ENCODE measurements at regions not wholly inside any gene's neighbourhood (a gene's known extent, or its start where the extent isn't known, plus 50 kb on each side); places are given as distances from the start of the nearest gene placed in this dataset.
"Not testable (repeated sequence)": the region's sequence is repeated elsewhere in the genome, so short reads cannot be mapped to it uniquely, and the experiment has no call there.

DNA sequence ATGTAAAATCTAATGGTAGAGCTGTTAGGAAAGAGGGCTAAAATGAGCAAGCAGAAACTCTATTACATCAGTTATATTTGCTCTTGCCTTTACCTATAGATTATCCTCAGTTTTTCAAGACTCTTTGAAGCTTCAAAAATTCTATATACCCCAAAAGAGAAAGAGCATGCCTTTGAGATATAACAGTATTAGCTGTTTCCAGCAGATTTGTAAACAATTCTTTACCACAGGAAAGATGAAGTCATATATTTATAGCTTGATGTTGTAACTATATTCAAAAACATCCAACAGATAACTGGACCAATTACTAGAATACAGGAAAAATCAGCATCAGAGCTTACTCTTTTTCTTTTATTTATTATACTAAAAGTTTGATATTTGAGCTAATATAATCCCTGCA lies 416.2 kb upstream of the TPK1 start:
- DNase-seq: no peak

DNA sequence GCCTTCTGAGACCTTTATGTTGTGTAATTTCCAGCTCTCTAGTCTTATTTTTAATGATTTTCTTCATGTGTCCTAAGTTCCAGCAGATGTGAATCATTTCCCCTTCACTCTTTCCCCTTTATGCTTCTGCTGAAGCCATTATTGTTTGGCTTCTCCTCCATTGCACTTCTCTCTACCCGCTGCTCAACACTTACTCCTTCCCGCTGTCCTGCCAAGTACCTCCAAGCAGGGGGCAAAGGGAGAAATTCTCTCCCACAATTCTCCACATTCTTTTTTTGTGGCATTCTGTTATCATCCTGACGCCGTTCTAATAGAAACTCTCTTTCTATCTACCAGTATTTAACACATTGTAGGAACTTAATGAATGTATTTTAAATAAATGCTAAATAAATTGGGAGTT lies 388.9 kb upstream of the TPK1 start:
- DNase-seq: no peak

DNA sequence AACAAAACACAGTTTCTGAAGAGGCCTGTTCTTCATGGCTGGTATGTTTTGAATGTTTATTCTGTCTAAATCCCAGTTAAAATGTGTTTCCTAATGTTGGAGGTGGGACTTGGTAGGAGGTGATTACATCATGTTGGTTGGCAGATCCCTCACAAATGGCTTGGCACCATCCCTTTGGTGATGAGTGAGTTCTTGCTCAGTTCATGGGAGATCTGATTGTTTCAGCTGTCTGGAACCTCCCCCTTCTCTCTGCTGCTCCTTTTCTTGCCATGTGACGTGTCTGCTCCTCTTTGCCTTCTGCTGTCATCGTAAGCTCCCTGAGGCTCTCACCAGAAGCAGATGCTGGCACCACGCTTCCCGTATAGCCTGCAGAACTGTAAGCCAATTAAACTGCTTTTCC lies 383.6 kb upstream of the TPK1 start:
- no peak for DNase-seq

GRCh38 chr7:145216866-145217265 lies 381.0 kb upstream of the TPK1 start:
- DNase-seq: no peak

DNA sequence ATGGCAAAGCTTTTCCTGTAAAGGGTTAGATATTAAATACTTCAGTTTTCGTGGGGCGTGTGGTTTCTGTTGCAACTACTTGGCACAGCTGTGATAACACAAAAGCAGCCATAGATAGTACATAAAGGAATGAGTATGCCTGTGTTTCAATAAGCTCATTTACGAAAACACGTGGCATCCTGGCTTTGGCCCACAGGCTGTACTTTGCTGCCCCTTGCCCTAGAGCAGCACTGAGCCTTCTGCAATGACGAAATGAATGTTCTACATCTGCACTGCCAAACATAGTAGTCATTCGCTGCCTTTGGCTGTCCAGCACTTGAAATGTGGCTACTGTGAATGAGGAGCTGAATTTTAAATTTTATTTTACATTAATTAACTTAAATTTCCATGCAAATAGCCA lies 376.2 kb upstream of the TPK1 start:
- no peak for DNase-seq

DNA sequence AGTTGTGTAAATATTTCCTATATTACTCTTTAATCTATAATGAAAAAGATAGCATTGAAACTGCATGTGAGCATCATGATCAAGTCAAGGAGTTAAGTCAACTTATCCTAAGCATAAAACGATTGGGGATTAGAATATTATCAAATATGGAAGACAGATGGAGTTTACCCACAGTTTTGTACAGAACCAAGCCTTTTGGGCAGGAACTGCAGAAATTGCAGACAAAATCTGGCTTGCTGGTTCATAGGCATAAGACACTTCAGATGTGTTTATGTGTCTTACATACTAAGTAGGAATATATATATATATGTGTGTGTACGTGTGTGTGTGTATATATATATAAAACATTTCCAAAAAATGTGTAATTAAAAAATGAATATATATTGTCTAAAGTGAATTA lies 375.4 kb upstream of the TPK1 start:
- DNase-seq: no peak

GRCh38 chr7:145193951-145194350 lies 358.1 kb upstream of the TPK1 start:
- no peak for DNase-seq

GRCh38 chr7:145184956-145185355 lies 349.1 kb upstream of the TPK1 start:
- DNase-seq: no peak

- no peak for DNase-seq
Measured at GRCh38 chr7:145183069-145183468, 347.2 kb upstream of the TPK1 start.

GRCh38 chr7:145175366-145175765 lies 339.5 kb upstream of the TPK1 start:
- DNase-seq: no peak

DNA sequence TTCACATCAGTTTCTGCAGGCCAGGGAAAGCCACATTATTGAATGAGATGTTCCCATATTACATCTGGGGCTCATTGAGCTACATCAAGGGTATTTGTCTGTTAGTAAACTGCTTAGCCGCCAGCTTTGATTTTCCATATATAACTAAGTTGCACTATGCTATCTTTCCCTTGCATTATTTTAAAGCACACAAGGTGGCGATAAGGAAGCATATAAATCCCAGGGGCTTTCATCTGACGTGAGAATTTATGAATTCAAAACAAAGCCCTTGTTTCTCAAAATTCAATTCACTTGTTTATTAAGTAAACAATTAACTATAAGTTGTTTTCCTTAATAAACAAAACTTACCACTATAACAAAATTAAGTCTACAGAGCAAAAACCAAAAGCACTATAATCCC lies 334.1 kb upstream of the TPK1 start:
- no peak for DNase-seq

- DNase-seq: no peak
Measured at GRCh38 chr7:145168879-145169278, 333.0 kb upstream of the TPK1 start.

DNA sequence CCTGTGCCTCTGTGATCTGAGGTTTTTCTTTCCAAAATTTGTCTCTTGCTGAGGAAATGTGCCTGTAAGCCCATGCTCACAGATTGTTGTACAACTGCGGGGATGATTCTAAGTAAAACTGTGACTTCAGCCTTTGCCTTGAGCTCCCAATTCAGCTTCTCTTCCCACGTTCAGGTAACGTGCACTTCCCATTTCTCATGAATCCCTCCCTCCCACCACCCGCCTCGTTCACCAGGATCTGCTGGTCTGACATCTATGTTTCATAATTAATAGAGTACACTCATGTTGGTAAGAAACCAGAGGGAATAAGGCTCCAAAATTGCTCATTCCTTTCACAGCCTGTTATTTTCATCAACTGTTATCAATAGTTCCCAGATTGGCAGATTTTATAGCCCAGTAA lies 332.6 kb upstream of the TPK1 start:
- DNase-seq: no peak

- no peak for DNase-seq
Measured at GRCh38 chr7:145156834-145157233, 321.0 kb upstream of the TPK1 start.

- DNase-seq: no peak
Measured at GRCh38 chr7:145152589-145152988, 316.7 kb upstream of the TPK1 start.

DNA sequence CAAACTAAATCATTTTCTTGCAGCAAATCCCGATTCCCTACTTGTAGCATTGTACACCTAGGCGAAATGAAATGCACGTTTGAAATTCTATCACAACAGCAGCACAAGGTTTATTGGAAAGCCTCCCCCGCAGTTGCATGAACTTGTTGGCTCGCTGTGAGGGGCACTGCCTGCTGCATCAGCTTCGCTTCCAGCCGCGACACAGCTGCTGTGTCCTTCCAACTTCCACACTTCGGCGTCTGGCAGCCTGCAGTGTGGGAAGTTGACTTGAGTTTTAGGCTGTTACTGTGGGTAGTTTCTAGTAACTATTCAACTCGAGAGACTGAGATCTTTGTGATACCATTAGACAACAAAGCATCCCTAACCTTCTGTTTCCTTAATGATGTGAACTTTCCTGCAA lies 315.8 kb upstream of the TPK1 start:
- DNase-seq: no peak

- DNase-seq: no peak
Measured at GRCh38 chr7:145147865-145148264, 312.0 kb upstream of the TPK1 start.

GRCh38 chr7:145143685-145144084 lies 307.8 kb upstream of the TPK1 start:
- no peak for DNase-seq

- DNase-seq: no peak
Measured at GRCh38 chr7:145134377-145134776, 298.5 kb upstream of the TPK1 start.

DNA sequence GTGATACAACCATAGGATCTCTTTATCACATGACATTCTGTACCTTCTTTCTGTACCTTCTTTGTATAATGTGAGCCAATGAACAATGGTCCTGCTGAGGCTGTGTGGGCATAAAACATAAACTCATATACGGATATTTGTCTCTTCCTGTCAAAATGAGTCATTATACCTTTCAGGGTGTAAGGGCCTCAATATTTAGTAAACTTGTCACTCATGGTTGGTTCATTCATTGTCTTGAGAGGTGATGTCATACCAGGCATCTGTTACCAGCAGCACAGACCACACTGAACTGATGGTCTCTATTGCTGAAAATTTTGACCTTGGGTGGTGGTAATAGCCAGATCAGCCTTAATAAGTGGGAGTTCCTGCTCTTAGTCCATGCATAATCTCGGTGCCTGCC lies 287.6 kb upstream of the TPK1 start:
- no peak for DNase-seq

GRCh38 chr7:145106001-145106400 lies 270.1 kb upstream of the TPK1 start:
- DNase-seq: no peak

DNA sequence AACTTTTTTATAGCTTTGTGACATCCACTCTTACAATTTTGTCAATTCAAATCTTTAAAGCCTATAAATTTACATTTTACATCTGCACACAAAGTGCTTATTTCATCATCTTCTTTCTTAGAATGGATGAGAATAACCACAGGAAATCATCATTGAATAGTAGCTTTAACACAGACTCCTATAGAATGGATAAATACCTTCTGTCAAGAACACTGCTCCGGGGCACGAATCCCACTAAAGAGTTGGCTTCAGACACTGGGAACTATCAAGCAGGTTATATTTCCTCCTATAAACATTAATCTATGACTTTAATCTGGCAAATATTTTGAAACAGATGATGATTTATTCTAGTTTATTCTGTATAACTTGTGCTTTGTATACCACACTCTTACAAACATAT lies 269.7 kb upstream of the TPK1 start:
- no peak for DNase-seq

DNA sequence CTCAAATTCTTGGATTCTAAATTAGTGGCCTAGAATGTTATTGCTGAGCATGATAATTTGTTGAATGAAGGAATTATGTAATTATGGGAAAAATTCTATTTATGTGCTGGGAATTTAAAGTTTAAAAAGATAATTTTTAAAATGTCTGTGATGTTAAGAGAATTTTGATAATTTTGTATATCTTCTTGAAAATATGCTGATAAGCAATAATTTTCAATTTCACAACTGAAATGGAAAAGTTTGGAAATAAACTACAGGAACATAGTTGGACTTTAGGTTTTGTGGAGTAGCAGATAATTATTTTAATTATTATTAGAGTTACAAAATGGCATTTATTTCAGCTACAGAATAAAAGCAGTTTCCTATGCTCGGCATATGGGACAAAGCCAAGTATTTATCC lies 268.5 kb upstream of the TPK1 start:
- DNase-seq: no peak

DNA sequence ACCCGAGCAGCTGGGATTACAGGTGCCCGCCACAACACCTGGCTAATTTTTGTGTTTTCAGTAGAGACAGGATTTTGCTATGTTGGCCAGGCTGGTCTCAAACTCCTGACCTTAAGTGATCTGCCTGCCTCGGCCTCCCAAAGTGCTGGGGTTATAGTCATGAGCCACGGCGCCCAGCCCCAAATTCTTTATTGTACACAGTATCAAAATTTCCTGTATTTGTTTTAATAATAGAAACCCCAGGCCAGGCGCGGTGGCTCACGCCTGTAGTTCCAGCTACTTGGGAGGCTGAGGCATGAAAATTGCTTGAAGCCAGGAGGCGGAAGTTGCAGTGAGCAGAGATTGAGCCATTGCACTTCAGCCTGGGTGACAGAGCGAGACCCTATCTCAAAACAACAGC lies 266.3 kb upstream of the TPK1 start:
- DNase-seq: not testable (repeated sequence)

GRCh38 chr7:145092766-145093165 lies 256.9 kb upstream of the TPK1 start:
- no peak for DNase-seq

DNA sequence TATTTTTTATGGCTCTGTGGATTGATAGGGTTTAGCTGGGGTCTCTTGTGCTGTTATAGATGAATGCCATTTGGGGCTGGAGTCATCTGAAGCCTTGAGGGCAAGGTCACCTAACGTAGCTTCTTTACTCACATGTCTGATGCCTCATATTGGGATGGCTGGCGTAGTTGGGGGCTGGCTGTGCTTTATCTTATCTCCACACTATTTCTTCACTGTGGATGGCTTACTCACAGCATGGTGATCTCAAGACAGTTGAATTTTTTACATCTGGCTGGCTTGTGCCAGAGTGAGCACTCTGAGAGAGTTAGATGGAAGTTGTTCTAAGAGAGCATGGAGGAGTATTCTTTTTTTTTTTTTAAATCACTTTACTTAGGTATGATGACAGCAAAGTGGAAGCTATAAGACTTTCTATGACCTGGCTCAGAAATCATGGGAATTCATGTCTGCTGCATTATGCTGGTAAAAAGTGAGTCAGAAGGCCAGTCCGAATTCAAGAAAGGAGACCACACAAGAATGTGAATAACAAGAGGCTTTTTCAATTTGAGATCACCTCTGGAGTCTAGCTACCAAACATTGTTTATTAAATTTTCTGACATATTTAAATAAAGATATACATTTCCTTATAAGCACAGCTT lies 252.4 kb upstream of the TPK1 start:
- DNase-seq: no peak
